Tibial artery (tissue), 4 donors: ENCODE measurements at regions not wholly inside any gene's neighbourhood (a gene's known extent, or its start where the extent isn't known, plus 50 kb on each side); places are given as distances from the start of the nearest gene placed in this dataset.

Experiments used
- DNase-seq, 2 donors: peaks; one replicate each; pipeline ENCODE4 v3.0.0-alpha.2; 2019
- H3K27ac ChIP-seq, 2 donors: fragments of 200-600 bp; sonication (generic) in 1 of 2; 1 replicate in 1 of 2; 2 replicates in 1 of 2; pipeline ENCODE4 v1.5.1; 2018 to 2019; ENCODE audit warnings: mild to moderate bottlenecking in 1 of 2
- H3K27me3 ChIP-seq, 2 donors: fragments of 200-600 bp; sonication (generic) in 1 of 2; one replicate each; pipeline versions ENCODE4 v1.5.1 to v1.6.0; 2016 to 2019
- H3K36me3 ChIP-seq, 3 donors: fragments of 200-600 bp; sonication (generic) in 2 of 3; one replicate each; pipeline ENCODE4 v1.5.1; 2016 to 2019; ENCODE audit warnings: mild to moderate bottlenecking in 2 of 3
- H3K4me1 ChIP-seq, 4 donors: fragments of 200-600 bp; sonication (generic) in 2 of 4; 1 replicate in 3 of 4; 2 replicates in 1 of 4; pipeline ENCODE4 v1.5.1; 2016 to 2019
- H3K4me3 ChIP-seq, 2 donors: fragments of 200-600 bp; sonication (generic) in 1 of 2; 1 replicate in 1 of 2; 2 replicates in 1 of 2; pipeline ENCODE4 v1.5.1; 2018 to 2019; ENCODE audit warnings: mild to moderate bottlenecking in 2 of 2
- H3K9me3 ChIP-seq, 3 donors: fragments of 200-600 bp; sonication (generic) in 1 of 3; one replicate each; pipeline ENCODE4 v1.5.1; 2016 to 2019
- intact Hi-C: fragments of 100-400 bp; cut with DNase I; formaldehyde crosslinking; loops from one replicate; pipeline ENCODE4 v1.15.0; 2023; ENCODE audit warnings: low total_unique reads
- TF ChIP-seq, protein P1 (sequence below), 2 experiments: fragments of 200-600 bp in 1 of 2; fragments of 450-650 bp in 1 of 2; IDR thresholded peaks; one replicate each; pipeline ENCODE4 v1.5.1; 2017 to 2019; ENCODE audit warnings: antibody characterized with exemption in 2 of 2, mild to moderate bottlenecking in 1 of 2, moderate library complexity in 1 of 2

DNA sequence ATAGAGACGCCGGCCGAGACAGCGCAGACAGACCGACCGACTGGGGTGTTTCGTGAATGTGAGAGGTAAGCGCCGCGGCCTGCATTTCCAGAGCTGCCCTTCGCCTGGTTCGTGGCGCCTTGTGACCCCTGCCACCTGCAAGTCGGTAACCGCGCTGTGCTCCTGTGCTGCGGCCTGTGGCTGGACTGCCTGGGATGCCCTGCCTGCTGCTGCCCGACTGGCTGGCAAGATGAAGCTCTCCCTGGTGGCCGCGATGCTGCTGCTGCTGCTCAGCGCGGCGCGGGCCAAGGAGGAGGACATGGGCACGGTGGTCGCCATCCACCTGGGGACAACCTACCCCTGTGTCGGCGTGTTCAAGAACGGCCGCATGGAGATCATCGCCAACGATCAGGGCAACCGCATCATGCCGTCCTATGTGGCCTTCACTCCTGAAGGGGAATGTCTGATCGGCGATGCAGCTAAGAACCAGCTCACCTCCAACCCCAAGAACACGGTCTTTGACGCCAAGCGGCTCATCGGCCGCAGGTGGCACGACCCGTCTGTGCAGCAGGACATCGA is 150.8 kb downstream of the RRAGC start:
- no peak overlapping the region for H3K4me3 ChIP-seq
- H3K4me1 ChIP-seq, result no peaks in the 10 kb centered on the region
- H3K27ac ChIP-seq, result no peak overlapping the region
- no peaks in the 10 kb centered on the region for H3K27me3 ChIP-seq
- TF ChIP-seq, protein P1, sequence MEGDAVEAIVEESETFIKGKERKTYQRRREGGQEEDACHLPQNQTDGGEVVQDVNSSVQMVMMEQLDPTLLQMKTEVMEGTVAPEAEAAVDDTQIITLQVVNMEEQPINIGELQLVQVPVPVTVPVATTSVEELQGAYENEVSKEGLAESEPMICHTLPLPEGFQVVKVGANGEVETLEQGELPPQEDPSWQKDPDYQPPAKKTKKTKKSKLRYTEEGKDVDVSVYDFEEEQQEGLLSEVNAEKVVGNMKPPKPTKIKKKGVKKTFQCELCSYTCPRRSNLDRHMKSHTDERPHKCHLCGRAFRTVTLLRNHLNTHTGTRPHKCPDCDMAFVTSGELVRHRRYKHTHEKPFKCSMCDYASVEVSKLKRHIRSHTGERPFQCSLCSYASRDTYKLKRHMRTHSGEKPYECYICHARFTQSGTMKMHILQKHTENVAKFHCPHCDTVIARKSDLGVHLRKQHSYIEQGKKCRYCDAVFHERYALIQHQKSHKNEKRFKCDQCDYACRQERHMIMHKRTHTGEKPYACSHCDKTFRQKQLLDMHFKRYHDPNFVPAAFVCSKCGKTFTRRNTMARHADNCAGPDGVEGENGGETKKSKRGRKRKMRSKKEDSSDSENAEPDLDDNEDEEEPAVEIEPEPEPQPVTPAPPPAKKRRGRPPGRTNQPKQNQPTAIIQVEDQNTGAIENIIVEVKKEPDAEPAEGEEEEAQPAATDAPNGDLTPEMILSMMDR (IDR thresholded peaks at IDR 0.05), result no peak
- H3K9me3 ChIP-seq, result peaks cover 0 to 13% (median 7%) of the 10 kb centered on the region in 3 donors
- DNase-seq, result no peak
- H3K36me3 ChIP-seq, result no peaks in the 10 kb centered on the region
- intact Hi-C loops, result no loop called here

DNA sequence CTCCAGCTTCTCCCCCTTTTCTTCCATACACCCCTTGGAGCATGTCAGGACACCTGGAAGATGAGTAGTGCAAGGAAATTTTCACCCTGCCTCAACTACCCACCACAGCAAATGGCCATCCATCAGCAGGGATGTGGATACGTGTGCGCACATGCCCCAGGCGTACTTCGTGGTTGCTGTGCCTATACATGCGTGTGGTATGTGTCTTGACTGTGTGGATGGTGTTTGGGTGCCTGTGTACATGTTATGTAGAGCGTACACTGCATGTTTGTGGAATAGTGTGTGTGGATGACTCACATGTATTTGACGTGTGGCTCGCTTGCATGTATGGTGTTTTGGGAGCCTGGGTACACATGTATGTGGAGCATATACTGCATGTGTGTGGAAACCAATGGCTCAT is 158.5 kb downstream of the RRAGC start:
- DNase-seq, result no peak
- H3K27ac ChIP-seq, result no peak overlapping the region
- TF ChIP-seq, protein P1 (IDR thresholded peaks at IDR 0.05), result no peak
- no peaks in the 10 kb centered on the region for H3K4me1 ChIP-seq
- H3K27me3 ChIP-seq, result peaks cover 0 to 13% of the 10 kb centered on the region in 2 donors
- no peak overlapping the region for H3K4me3 ChIP-seq
- no peaks in the 10 kb centered on the region for H3K36me3 ChIP-seq
- peaks cover 0 to 8% (median 7%) of the 10 kb centered on the region in 3 donors for H3K9me3 ChIP-seq
- intact Hi-C loops, result no loop called here

DNA sequence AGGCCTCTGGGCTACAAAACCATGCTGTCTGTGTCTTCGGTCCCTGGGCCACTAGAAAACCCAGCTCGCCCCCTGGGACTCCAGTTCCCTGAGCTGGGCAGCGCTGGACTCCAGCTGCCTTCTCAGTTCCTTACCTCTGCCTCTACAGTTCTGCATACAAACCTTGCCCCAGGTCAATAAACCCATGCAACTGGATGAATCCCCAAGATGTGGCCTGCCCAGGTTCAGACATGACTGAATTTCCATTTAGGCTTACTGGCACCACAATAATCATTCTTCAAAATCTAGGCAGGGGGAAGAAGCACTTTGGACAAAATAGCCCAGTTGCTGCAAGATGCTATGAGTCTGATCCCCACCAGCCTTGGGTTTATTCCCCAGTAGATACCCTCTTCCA is 159.5 kb downstream of the RRAGC start:
- Histone ChIP-seq H3K27me3 (peaks cover 0 to 13% of the 10 kb centered on the region in 2 donors), H3K36me3 (no peaks in the 10 kb centered on the region), H3K4me1 (no peaks in the 10 kb centered on the region), H3K27ac (no peak overlapping the region), H3K4me3 (no peak overlapping the region), H3K9me3 (peaks cover 0 to 2% (median 0%) of the 10 kb centered on the region in 3 donors)
- intact Hi-C loops, result no loop called here
- DNase-seq, result no peak
- TF ChIP-seq, protein P1 (IDR thresholded peaks at IDR 0.05), result no peak

DNA sequence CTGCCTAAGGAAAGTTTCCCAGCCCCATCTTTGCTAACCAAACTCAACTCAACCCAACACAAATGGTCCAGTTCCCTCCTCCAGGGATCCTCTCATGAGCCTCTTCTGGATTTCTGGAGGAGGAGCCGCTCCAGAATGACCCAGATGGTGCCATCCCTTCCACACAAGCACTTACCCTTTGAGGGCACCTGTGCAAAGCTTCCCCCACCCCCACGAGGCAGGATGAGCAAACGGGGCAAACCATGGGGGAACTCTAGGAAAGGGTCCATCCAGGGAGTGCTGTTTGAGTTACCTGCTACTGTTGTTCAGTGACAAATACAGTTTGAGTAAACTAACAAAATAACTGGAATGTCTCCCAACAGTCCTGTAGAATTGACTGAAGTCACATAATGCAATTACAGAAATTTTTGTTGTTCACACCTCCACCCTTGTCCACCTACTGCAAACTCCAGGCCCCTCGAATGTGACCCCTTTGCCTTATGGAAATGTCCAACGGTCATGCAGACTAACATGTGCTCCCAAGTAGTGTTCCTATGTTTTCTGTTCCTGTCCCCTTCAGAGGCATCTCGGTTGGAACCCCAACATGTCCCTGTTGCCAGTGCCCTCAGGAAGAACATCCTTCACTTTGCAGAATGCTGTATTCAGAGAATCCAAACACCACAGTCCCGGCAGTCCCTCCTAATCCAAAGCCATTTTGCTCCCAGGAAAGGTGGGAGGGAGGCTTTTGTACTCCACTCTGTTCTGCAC is 160.1 kb downstream of the RRAGC start:
- no peaks in the 10 kb centered on the region for H3K9me3 ChIP-seq
- no peak for DNase-seq

DNA sequence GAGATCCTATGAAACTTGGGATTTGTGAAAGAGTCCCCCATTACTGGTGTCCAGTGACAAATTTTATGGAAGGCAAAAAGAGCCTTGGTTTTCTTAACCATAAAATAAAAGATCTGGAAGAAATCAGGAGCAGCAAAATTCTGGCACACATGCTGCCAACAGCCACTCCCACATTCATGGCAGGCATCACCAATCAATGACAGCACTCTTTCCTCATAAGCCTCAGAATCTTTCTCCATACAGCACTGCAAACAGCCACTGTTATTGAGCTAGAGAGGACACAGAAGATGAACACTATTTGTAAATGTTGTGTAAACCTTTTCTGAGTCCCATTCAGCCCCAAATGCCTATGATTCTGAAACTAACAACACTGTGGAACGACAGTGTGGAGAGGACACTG is 162.2 kb downstream of the RRAGC start:
- Histone ChIP-seq H3K27ac (no peak overlapping the region), H3K4me3 (no peak overlapping the region), H3K36me3 (no peaks in the 10 kb centered on the region), H3K4me1 (no peaks in the 10 kb centered on the region), H3K9me3 (peaks cover 0 to under 1% (median 0%) of the 10 kb centered on the region in 3 donors), H3K27me3 (peaks cover 0 to 11% of the 10 kb centered on the region in 2 donors)
- TF ChIP-seq, protein P1 (IDR thresholded peaks at IDR 0.05), result no peak
- intact Hi-C loops, result no loop called here
- no peak for DNase-seq

More for the DNA sequence above, 160.1 kb downstream of the RRAGC start:
- no peaks in the 10 kb centered on the region for H3K4me1 ChIP-seq
- intact Hi-C loops, result no loop called here
- H3K27ac ChIP-seq, result no peak overlapping the region
- TF ChIP-seq, protein P1 (IDR thresholded peaks at IDR 0.05), result no peak
- no peak overlapping the region for H3K4me3 ChIP-seq
- H3K27me3 ChIP-seq, result peaks cover 0 to 13% of the 10 kb centered on the region in 2 donors
- H3K36me3 ChIP-seq, result no peaks in the 10 kb centered on the region
